Liver (tissue), 8 donors: ENCODE measurements at regions not wholly inside any gene's neighbourhood (a gene's known extent, or its start where the extent isn't known, plus 50 kb on each side); places are given as distances from the start of the nearest gene placed in this dataset.

Experiments
- DNase-seq: peaks from one replicate; pipeline ENCODE4 v3.0.0-alpha.2; 2017; ENCODE audit warnings: low spot score
- H3K27ac ChIP-seq, 2 donors: one replicate each; pipeline ENCODE4 v1.7.0; 2013; ENCODE audit warnings: inconsistent platforms in 2 of 2, low read length in 2 of 2, control low read depth in 1 of 2, low read depth in 1 of 2, mild to moderate bottlenecking in 1 of 2
- H3K27me3 ChIP-seq, 4 donors: one replicate each; pipeline versions ENCODE4 v1.6.1 to v1.7.0; 2013; ENCODE audit warnings: low read length in 3 of 4, inconsistent platforms in 1 of 4, mild to moderate bottlenecking in 1 of 4, moderate library complexity in 1 of 4; ENCODE audit not compliant: control insufficient read depth in 4 of 4, insufficient read depth in 4 of 4
- H3K36me3 ChIP-seq, 4 donors: one replicate each; pipeline versions ENCODE4 v1.6.1 to v1.7.0; 2013; ENCODE audit warnings: low read length in 3 of 4, mild to moderate bottlenecking in 3 of 4, low read depth in 1 of 4, moderate library complexity in 1 of 4; ENCODE audit not compliant: control insufficient read depth in 4 of 4, insufficient read depth in 3 of 4
- H3K4me1 ChIP-seq, 4 donors: one replicate each; pipeline versions ENCODE4 v1.6.1 to v1.7.0; 2013; ENCODE audit warnings: low read length in 3 of 4, mild to moderate bottlenecking in 3 of 4, moderate library complexity in 1 of 4; ENCODE audit not compliant: control insufficient read depth in 4 of 4, insufficient read depth in 4 of 4
- H3K4me3 ChIP-seq, 3 donors: one replicate each; pipeline versions ENCODE4 v1.6.1 to v1.7.0; 2013; ENCODE audit warnings: low read length in 3 of 3, control low read depth in 1 of 3, low read depth in 1 of 3, mild to moderate bottlenecking in 1 of 3
- H3K9ac ChIP-seq, 2 donors: one replicate each; pipeline ENCODE4 v1.7.0; 2013; ENCODE audit warnings: low read length in 2 of 2, mild to moderate bottlenecking in 2 of 2, moderate library complexity in 2 of 2, control low read depth in 1 of 2, low read depth in 1 of 2
- H3K9me3 ChIP-seq, 4 donors: one replicate each; pipeline versions ENCODE4 v1.6.1 to v1.7.0; 2013; ENCODE audit warnings: low read length in 3 of 4; ENCODE audit not compliant: control insufficient read depth in 4 of 4
- ATF3 ChIP-seq: IDR thresholded peaks from 2 replicates; pipeline ENCODE4 v1.6.1; 2016; ENCODE audit warnings: antibody characterized with exemption
- EGR1 ChIP-seq, 2 donors: IDR thresholded peaks; 2 replicates each; pipeline ENCODE4 v1.6.1; 2016 to 2018; ENCODE audit warnings: antibody characterized with exemption in 2 of 2, low read depth in 2 of 2
- FOXA1 ChIP-seq: IDR thresholded peaks from 2 replicates; pipeline ENCODE4 v1.6.1; 2016; ENCODE audit warnings: antibody characterized with exemption
- FOXA2 ChIP-seq: IDR thresholded peaks from 2 replicates; pipeline ENCODE4 v1.6.1; 2016; ENCODE audit warnings: antibody characterized with exemption
- GABPA ChIP-seq, 2 donors: IDR thresholded peaks in 1 of 2; conservative IDR thresholded peaks in 1 of 2; 2 replicates each; pipeline ENCODE4 v1.6.1; 2016; ENCODE audit warnings: antibody characterized with exemption in 2 of 2, mild to moderate bottlenecking in 1 of 2, moderate library complexity in 1 of 2
- HNF4A ChIP-seq, 2 donors: conservative IDR thresholded peaks; 2 replicates each; pipeline ENCODE4 v1.6.1; 2016; ENCODE audit warnings: antibody characterized with exemption in 2 of 2, mild to moderate bottlenecking in 2 of 2
- HNF4G ChIP-seq: IDR thresholded peaks from 2 replicates; pipeline ENCODE4 v1.6.1; 2016; ENCODE audit warnings: antibody characterized with exemption
- JUND ChIP-seq, 2 donors: IDR thresholded peaks; 2 replicates each; pipeline ENCODE4 v1.6.1; 2016; ENCODE audit warnings: antibody characterized with exemption in 2 of 2
- NR2F2 ChIP-seq: IDR thresholded peaks from 2 replicates; pipeline ENCODE4 v1.6.1; 2016; ENCODE audit warnings: antibody characterized with exemption
- RAD21 ChIP-seq, 2 donors: IDR thresholded peaks; 2 replicates each; pipeline ENCODE4 v1.6.1; 2016; ENCODE audit warnings: antibody characterized with exemption in 2 of 2, mild to moderate bottlenecking in 2 of 2
- RXRA ChIP-seq, 2 donors: IDR thresholded peaks; 2 replicates each; pipeline ENCODE4 v1.6.1; 2017 to 2018; ENCODE audit warnings: antibody characterized with exemption in 2 of 2, mild to moderate bottlenecking in 1 of 2
- SP1 ChIP-seq: IDR thresholded peaks from 2 replicates; pipeline ENCODE4 v1.6.1; 2018; ENCODE audit warnings: antibody characterized with exemption, mild to moderate bottlenecking
- TAF1 ChIP-seq: conservative IDR thresholded peaks from 2 replicates; pipeline ENCODE4 v1.6.1; 2016; ENCODE audit warnings: antibody characterized with exemption, mild to moderate bottlenecking
- YY1 ChIP-seq: IDR thresholded peaks from 2 replicates; pipeline ENCODE4 v1.6.1; 2016; ENCODE audit warnings: antibody characterized with exemption, mild to moderate bottlenecking
- WGBS: extraction: QIAGEN DNeasy Blood & Tissue Kit; methylation state at CpG from one replicate; pipeline ENCODE4 v1.1.7; 2013; 5-methylcytosine and 5-hydroxymethylcytosine counted together
- TF ChIP-seq, protein P1 (sequence below): IDR thresholded peaks from 2 replicates; pipeline ENCODE4 v1.6.1; 2016; ENCODE audit warnings: antibody characterized with exemption, mild to moderate bottlenecking
- TF ChIP-seq, protein P2 (sequence below): fragments of 150-350 bp; IDR thresholded peaks from 2 replicates; pipeline ENCODE4 v1.5.1; 2017; ENCODE audit warnings: improper control_type of control experiment, low read depth, low read length; ENCODE audit not compliant: missing input control
- TF ChIP-seq, protein P3 (sequence below): IDR thresholded peaks from 2 replicates; pipeline ENCODE4 v1.6.1; 2016; ENCODE audit warnings: antibody characterized with exemption
- TF ChIP-seq, protein P4 (sequence below): IDR thresholded peaks from 2 replicates; pipeline ENCODE4 v1.6.1; 2016; ENCODE audit warnings: antibody characterized with exemption
- donor health status: healthy.
- donor health status: healthy.
- donor health status: healthy.
- donor health status: healthy.
- donor health status: healthy.

DNA sequence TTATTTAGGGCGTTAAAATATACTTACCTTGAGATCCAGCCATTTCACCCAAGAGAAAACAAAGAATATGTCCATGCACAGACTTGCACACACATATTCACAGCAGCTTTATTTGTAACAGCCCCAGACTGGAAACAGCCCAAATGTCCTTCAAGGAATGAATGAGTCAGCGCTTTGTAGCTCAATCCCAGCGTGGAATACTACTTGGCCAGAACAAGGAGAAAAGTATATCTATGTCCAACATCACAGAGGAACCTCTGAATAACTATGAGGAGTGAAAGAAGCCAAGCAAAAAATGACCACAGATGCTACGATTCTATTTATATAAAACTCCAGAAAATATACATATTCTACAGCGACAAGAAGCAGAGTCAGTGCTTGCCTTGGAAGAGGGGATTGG, 158.3 kb downstream of the ENGASE start:
- H3K4me3 ChIP-seq, result no peak overlapping the region
- peaks cover 0 to 2% (median 0%) of the 10 kb centered on the region in 4 donors for H3K9me3 ChIP-seq
- no peaks in the 10 kb centered on the region for H3K36me3 ChIP-seq
- H3K4me1 ChIP-seq, result no peaks in the 10 kb centered on the region
- TF ChIP-seq RXRA (IDR thresholded peaks at IDR 0.05), result no peak
- no peak for TF ChIP-seq EGR1 (IDR thresholded peaks at IDR 0.05; ENCODE audit: low read depth in 2 of 2)
- no peak for TF ChIP-seq GABPA (IDR thresholded peaks at IDR 0.05 in 1 of 2, conservative IDR thresholded peaks at IDR 0.05 in 1 of 2)
- TF ChIP-seq RAD21 (IDR thresholded peaks at IDR 0.05), result no peak
- no peak for TF ChIP-seq FOXA1
- H3K27me3 ChIP-seq, result no peaks in the 10 kb centered on the region
- no peak overlapping the region for H3K9ac ChIP-seq
- 86% methylated on average over 5 of the region's 5 CpGs for WGBS
- no peak overlapping the region for H3K27ac ChIP-seq
- no peak for DNase-seq

- H3K4me3 ChIP-seq, result no peak overlapping the region
- H3K4me1 ChIP-seq, result no peaks in the 10 kb centered on the region
- no peak for DNase-seq
- 80% methylated on average over 10 of the region's 10 CpGs for WGBS
- H3K9me3 ChIP-seq, result peaks cover 0 to 2% (median 0%) of the 10 kb centered on the region in 4 donors
- no peak overlapping the region for H3K27ac ChIP-seq
- TF ChIP-seq ATF3, result no peak
- no peak for TF ChIP-seq FOXA1
- no peak for TF ChIP-seq TAF1
- no peak for TF ChIP-seq HNF4G
- no peaks in the 10 kb centered on the region for H3K36me3 ChIP-seq
- H3K9ac ChIP-seq, result no peak overlapping the region
- no peaks in the 10 kb centered on the region for H3K27me3 ChIP-seq
Observed at GRCh38 chr17:79231766-79232287, 157.2 kb downstream of the ENGASE start.

GRCh38 chr17:79230576-79230975, 156.0 kb downstream of the ENGASE start:
- H3K4me3 ChIP-seq, result no peak overlapping the region
- WGBS, result 79% methylated on average over 7 of the region's 7 CpGs
- H3K27ac ChIP-seq, result no peak overlapping the region
- H3K9me3 ChIP-seq, result peaks cover 0 to 2% (median 0%) of the 10 kb centered on the region in 4 donors
- H3K9ac ChIP-seq, result no peak overlapping the region
- TF ChIP-seq, protein P1, sequence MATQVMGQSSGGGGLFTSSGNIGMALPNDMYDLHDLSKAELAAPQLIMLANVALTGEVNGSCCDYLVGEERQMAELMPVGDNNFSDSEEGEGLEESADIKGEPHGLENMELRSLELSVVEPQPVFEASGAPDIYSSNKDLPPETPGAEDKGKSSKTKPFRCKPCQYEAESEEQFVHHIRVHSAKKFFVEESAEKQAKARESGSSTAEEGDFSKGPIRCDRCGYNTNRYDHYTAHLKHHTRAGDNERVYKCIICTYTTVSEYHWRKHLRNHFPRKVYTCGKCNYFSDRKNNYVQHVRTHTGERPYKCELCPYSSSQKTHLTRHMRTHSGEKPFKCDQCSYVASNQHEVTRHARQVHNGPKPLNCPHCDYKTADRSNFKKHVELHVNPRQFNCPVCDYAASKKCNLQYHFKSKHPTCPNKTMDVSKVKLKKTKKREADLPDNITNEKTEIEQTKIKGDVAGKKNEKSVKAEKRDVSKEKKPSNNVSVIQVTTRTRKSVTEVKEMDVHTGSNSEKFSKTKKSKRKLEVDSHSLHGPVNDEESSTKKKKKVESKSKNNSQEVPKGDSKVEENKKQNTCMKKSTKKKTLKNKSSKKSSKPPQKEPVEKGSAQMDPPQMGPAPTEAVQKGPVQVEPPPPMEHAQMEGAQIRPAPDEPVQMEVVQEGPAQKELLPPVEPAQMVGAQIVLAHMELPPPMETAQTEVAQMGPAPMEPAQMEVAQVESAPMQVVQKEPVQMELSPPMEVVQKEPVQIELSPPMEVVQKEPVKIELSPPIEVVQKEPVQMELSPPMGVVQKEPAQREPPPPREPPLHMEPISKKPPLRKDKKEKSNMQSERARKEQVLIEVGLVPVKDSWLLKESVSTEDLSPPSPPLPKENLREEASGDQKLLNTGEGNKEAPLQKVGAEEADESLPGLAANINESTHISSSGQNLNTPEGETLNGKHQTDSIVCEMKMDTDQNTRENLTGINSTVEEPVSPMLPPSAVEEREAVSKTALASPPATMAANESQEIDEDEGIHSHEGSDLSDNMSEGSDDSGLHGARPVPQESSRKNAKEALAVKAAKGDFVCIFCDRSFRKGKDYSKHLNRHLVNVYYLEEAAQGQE, result no peak
- TF ChIP-seq YY1 (no peak), HNF4A (conservative IDR thresholded peaks at IDR 0.05) (no peak), FOXA2 (no peak), JUND (IDR thresholded peaks at IDR 0.05) (no peak), ATF3 (no peak), FOXA1 (no peak), RXRA (IDR thresholded peaks at IDR 0.05) (no peak), EGR1 (IDR thresholded peaks at IDR 0.05; ENCODE audit: low read depth in 2 of 2) (no peak), HNF4G (no peak), NR2F2 (no peak), SP1 (no peak), RAD21 (IDR thresholded peaks at IDR 0.05) (no peak), TAF1 (no peak), GABPA (IDR thresholded peaks at IDR 0.05 in 1 of 2, conservative IDR thresholded peaks at IDR 0.05 in 1 of 2) (no peak)
- TF ChIP-seq, protein P2, sequence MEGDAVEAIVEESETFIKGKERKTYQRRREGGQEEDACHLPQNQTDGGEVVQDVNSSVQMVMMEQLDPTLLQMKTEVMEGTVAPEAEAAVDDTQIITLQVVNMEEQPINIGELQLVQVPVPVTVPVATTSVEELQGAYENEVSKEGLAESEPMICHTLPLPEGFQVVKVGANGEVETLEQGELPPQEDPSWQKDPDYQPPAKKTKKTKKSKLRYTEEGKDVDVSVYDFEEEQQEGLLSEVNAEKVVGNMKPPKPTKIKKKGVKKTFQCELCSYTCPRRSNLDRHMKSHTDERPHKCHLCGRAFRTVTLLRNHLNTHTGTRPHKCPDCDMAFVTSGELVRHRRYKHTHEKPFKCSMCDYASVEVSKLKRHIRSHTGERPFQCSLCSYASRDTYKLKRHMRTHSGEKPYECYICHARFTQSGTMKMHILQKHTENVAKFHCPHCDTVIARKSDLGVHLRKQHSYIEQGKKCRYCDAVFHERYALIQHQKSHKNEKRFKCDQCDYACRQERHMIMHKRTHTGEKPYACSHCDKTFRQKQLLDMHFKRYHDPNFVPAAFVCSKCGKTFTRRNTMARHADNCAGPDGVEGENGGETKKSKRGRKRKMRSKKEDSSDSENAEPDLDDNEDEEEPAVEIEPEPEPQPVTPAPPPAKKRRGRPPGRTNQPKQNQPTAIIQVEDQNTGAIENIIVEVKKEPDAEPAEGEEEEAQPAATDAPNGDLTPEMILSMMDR, result no peak
- TF ChIP-seq, protein P3, sequence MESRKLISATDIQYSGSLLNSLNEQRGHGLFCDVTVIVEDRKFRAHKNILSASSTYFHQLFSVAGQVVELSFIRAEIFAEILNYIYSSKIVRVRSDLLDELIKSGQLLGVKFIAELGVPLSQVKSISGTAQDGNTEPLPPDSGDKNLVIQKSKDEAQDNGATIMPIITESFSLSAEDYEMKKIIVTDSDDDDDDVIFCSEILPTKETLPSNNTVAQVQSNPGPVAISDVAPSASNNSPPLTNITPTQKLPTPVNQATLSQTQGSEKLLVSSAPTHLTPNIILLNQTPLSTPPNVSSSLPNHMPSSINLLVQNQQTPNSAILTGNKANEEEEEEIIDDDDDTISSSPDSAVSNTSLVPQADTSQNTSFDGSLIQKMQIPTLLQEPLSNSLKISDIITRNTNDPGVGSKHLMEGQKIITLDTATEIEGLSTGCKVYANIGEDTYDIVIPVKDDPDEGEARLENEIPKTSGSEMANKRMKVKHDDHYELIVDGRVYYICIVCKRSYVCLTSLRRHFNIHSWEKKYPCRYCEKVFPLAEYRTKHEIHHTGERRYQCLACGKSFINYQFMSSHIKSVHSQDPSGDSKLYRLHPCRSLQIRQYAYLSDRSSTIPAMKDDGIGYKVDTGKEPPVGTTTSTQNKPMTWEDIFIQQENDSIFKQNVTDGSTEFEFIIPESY, result no peak
- TF ChIP-seq, protein P4, sequence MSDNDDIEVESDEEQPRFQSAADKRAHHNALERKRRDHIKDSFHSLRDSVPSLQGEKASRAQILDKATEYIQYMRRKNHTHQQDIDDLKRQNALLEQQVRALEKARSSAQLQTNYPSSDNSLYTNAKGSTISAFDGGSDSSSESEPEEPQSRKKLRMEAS, result no peak
- no peaks in the 10 kb centered on the region for H3K36me3 ChIP-seq
- no peak for DNase-seq
- no peaks in the 10 kb centered on the region for H3K4me1 ChIP-seq
- H3K27me3 ChIP-seq, result no peaks in the 10 kb centered on the region
